ENCODE measurements at regions not wholly inside any gene's neighbourhood (a gene's known extent, or its start where the extent isn't known, plus 50 kb on each side); places are given as distances from the start of the nearest gene placed in this dataset.

- peaks cover 3% of the 10 kb centered on the region for H3K9me3 ChIP-seq (replicated peaks; ENCODE audit: low read length)
- H3K4me3 ChIP-seq (ENCODE audit: low read length): no peak overlapping the region
- no peaks in the 10 kb centered on the region for H3K4me1 ChIP-seq (ENCODE audit: control insufficient read depth, insufficient read depth, low read length)
- H3K9ac ChIP-seq (ENCODE audit: low read depth, low read length): no peak overlapping the region
- no peaks in the 10 kb centered on the region for H3K36me3 ChIP-seq (ENCODE audit: insufficient read depth, low read length)
- no peak overlapping the region for H3K4me2 ChIP-seq (ENCODE audit: low read length)
- no peaks in the 10 kb centered on the region for H3K27me3 ChIP-seq (ENCODE audit: control insufficient read depth, insufficient read depth, low read length)
Measured at GRCh38 chr4:117326091-117326490, 240.7 kb upstream of the TRAM1L1 start.

GRCh38 chr4:117327491-117327890 is 242.1 kb upstream of the TRAM1L1 start:
- H3K27me3 ChIP-seq (ENCODE audit: control insufficient read depth, insufficient read depth, low read length): no peaks in the 10 kb centered on the region
- no peak overlapping the region for H3K4me3 ChIP-seq (ENCODE audit: low read length)
- H3K36me3 ChIP-seq (ENCODE audit: insufficient read depth, low read length): no peaks in the 10 kb centered on the region

GRCh38 chr4:117328333-117328732 is 243.0 kb upstream of the TRAM1L1 start:
- Histone ChIP-seq H3K27me3 (ENCODE audit: control insufficient read depth, insufficient read depth, low read length) (no peaks in the 10 kb centered on the region), H3K4me2 (ENCODE audit: low read length) (no peak overlapping the region), H3K4me3 (ENCODE audit: low read length) (no peak overlapping the region), H3K9ac (ENCODE audit: low read depth, low read length) (no peak overlapping the region), H3K4me1 (ENCODE audit: control insufficient read depth, insufficient read depth, low read length) (no peaks in the 10 kb centered on the region), H3K9me3 (replicated peaks; ENCODE audit: low read length) (no peaks in the 10 kb centered on the region), H3K36me3 (ENCODE audit: insufficient read depth, low read length) (no peaks in the 10 kb centered on the region)

More at GRCh38 chr4:117327491-117327890, 242.1 kb upstream of the TRAM1L1 start:
- no peak overlapping the region for H3K9ac ChIP-seq (ENCODE audit: low read depth, low read length)
- H3K4me1 ChIP-seq (ENCODE audit: control insufficient read depth, insufficient read depth, low read length): no peaks in the 10 kb centered on the region
- peaks cover 3% of the 10 kb centered on the region for H3K9me3 ChIP-seq (replicated peaks; ENCODE audit: low read length)
- H3K4me2 ChIP-seq (ENCODE audit: low read length): no peak overlapping the region

- Histone ChIP-seq H3K4me3 (ENCODE audit: low read length) (no peak overlapping the region), H3K9me3 (replicated peaks; ENCODE audit: low read length) (no peaks in the 10 kb centered on the region), H3K27me3 (ENCODE audit: control insufficient read depth, insufficient read depth, low read length) (no peaks in the 10 kb centered on the region), H3K4me2 (ENCODE audit: low read length) (no peak overlapping the region), H3K4me1 (ENCODE audit: control insufficient read depth, insufficient read depth, low read length) (no peaks in the 10 kb centered on the region), H3K9ac (ENCODE audit: low read depth, low read length) (no peak overlapping the region), H3K36me3 (ENCODE audit: insufficient read depth, low read length) (no peaks in the 10 kb centered on the region)
Measured at GRCh38 chr4:117331817-117332216, 246.4 kb upstream of the TRAM1L1 start.

GRCh38 chr4:117334451-117335188 is 249.2 kb upstream of the TRAM1L1 start:
- H3K4me3 ChIP-seq (ENCODE audit: low read length): no peak overlapping the region
- H3K4me1 ChIP-seq (ENCODE audit: control insufficient read depth, insufficient read depth, low read length): no peaks in the 10 kb centered on the region
- no peak overlapping the region for H3K9ac ChIP-seq (ENCODE audit: low read depth, low read length)
- H3K4me2 ChIP-seq (ENCODE audit: low read length): no peak overlapping the region
- H3K36me3 ChIP-seq (ENCODE audit: insufficient read depth, low read length): no peaks in the 10 kb centered on the region
- no peaks in the 10 kb centered on the region for H3K9me3 ChIP-seq (replicated peaks; ENCODE audit: low read length)
- H3K27me3 ChIP-seq (ENCODE audit: control insufficient read depth, insufficient read depth, low read length): no peaks in the 10 kb centered on the region

GRCh38 chr4:117357437-117357836 is 272.1 kb upstream of the TRAM1L1 start:
- H3K9me3 ChIP-seq (replicated peaks; ENCODE audit: low read length): no peaks in the 10 kb centered on the region
- no peaks in the 10 kb centered on the region for H3K36me3 ChIP-seq (ENCODE audit: insufficient read depth, low read length)

GRCh38 chr4:117357866-117358265 is 272.5 kb upstream of the TRAM1L1 start:
- Histone ChIP-seq H3K36me3 (ENCODE audit: insufficient read depth, low read length) (no peaks in the 10 kb centered on the region), H3K9me3 (replicated peaks; ENCODE audit: low read length) (no peaks in the 10 kb centered on the region), H3K9ac (ENCODE audit: low read depth, low read length) (no peak overlapping the region), H3K4me2 (ENCODE audit: low read length) (no peak overlapping the region), H3K27me3 (ENCODE audit: control insufficient read depth, insufficient read depth, low read length) (no peaks in the 10 kb centered on the region), H3K4me1 (ENCODE audit: control insufficient read depth, insufficient read depth, low read length) (no peaks in the 10 kb centered on the region), H3K4me3 (ENCODE audit: low read length) (no peak overlapping the region)

More at GRCh38 chr4:117357437-117357836, 272.1 kb upstream of the TRAM1L1 start:
- no peaks in the 10 kb centered on the region for H3K27me3 ChIP-seq (ENCODE audit: control insufficient read depth, insufficient read depth, low read length)
- H3K4me3 ChIP-seq (ENCODE audit: low read length): no peak overlapping the region
- H3K4me2 ChIP-seq (ENCODE audit: low read length): no peak overlapping the region
- H3K9ac ChIP-seq (ENCODE audit: low read depth, low read length): no peak overlapping the region
- H3K4me1 ChIP-seq (ENCODE audit: control insufficient read depth, insufficient read depth, low read length): no peaks in the 10 kb centered on the region

GRCh38 chr4:117370944-117371668 is 285.7 kb upstream of the TRAM1L1 start:
- no peaks in the 10 kb centered on the region for H3K9me3 ChIP-seq (replicated peaks; ENCODE audit: low read length)
- H3K9ac ChIP-seq (ENCODE audit: low read depth, low read length): no peak overlapping the region
- no peaks in the 10 kb centered on the region for H3K27me3 ChIP-seq (ENCODE audit: control insufficient read depth, insufficient read depth, low read length)
- no peak overlapping the region for H3K4me3 ChIP-seq (ENCODE audit: low read length)
- H3K4me1 ChIP-seq (ENCODE audit: control insufficient read depth, insufficient read depth, low read length): no peaks in the 10 kb centered on the region
- H3K36me3 ChIP-seq (ENCODE audit: insufficient read depth, low read length): no peaks in the 10 kb centered on the region
- no peak overlapping the region for H3K4me2 ChIP-seq (ENCODE audit: low read length)

GRCh38 chr4:117375101-117375500 is 289.7 kb upstream of the TRAM1L1 start:
- Histone ChIP-seq H3K36me3 (ENCODE audit: insufficient read depth, low read length) (no peaks in the 10 kb centered on the region), H3K4me3 (ENCODE audit: low read length) (no peak overlapping the region)

GRCh38 chr4:117376692-117377091 is 291.3 kb upstream of the TRAM1L1 start:
- no peaks in the 10 kb centered on the region for H3K9me3 ChIP-seq (replicated peaks; ENCODE audit: low read length)
- H3K4me2 ChIP-seq (ENCODE audit: low read length): no peak overlapping the region
- no peaks in the 10 kb centered on the region for H3K27me3 ChIP-seq (ENCODE audit: control insufficient read depth, insufficient read depth, low read length)
- H3K4me1 ChIP-seq (ENCODE audit: control insufficient read depth, insufficient read depth, low read length): no peaks in the 10 kb centered on the region
- H3K9ac ChIP-seq (ENCODE audit: low read depth, low read length): no peak overlapping the region
- H3K36me3 ChIP-seq (ENCODE audit: insufficient read depth, low read length): no peaks in the 10 kb centered on the region
- H3K4me3 ChIP-seq (ENCODE audit: low read length): no peak overlapping the region

More at GRCh38 chr4:117375101-117375500, 289.7 kb upstream of the TRAM1L1 start:
- H3K9me3 ChIP-seq (replicated peaks; ENCODE audit: low read length): no peaks in the 10 kb centered on the region
- no peaks in the 10 kb centered on the region for H3K4me1 ChIP-seq (ENCODE audit: control insufficient read depth, insufficient read depth, low read length)
- H3K27me3 ChIP-seq (ENCODE audit: control insufficient read depth, insufficient read depth, low read length): no peaks in the 10 kb centered on the region
- H3K4me2 ChIP-seq (ENCODE audit: low read length): no peak overlapping the region
- no peak overlapping the region for H3K9ac ChIP-seq (ENCODE audit: low read depth, low read length)

GRCh38 chr4:117378942-117379341 is 293.6 kb upstream of the TRAM1L1 start:
- Histone ChIP-seq H3K27me3 (ENCODE audit: control insufficient read depth, insufficient read depth, low read length) (no peaks in the 10 kb centered on the region), H3K36me3 (ENCODE audit: insufficient read depth, low read length) (no peaks in the 10 kb centered on the region), H3K9me3 (replicated peaks; ENCODE audit: low read length) (no peaks in the 10 kb centered on the region), H3K4me2 (ENCODE audit: low read length) (no peak overlapping the region), H3K4me3 (ENCODE audit: low read length) (no peak overlapping the region), H3K9ac (ENCODE audit: low read depth, low read length) (no peak overlapping the region), H3K4me1 (ENCODE audit: control insufficient read depth, insufficient read depth, low read length) (no peaks in the 10 kb centered on the region)

- Histone ChIP-seq H3K9ac (ENCODE audit: low read depth, low read length) (no peak overlapping the region), H3K4me3 (ENCODE audit: low read length) (no peak overlapping the region), H3K9me3 (replicated peaks; ENCODE audit: low read length) (no peaks in the 10 kb centered on the region), H3K4me1 (ENCODE audit: control insufficient read depth, insufficient read depth, low read length) (no peaks in the 10 kb centered on the region), H3K4me2 (ENCODE audit: low read length) (no peak overlapping the region), H3K27me3 (ENCODE audit: control insufficient read depth, insufficient read depth, low read length) (no peaks in the 10 kb centered on the region), H3K36me3 (ENCODE audit: insufficient read depth, low read length) (no peaks in the 10 kb centered on the region)
Measured at GRCh38 chr4:117383468-117383867, 298.1 kb upstream of the TRAM1L1 start.

Data from skeletal muscle satellite cell (primary cell).